ENCODE measurements at regions not wholly inside any gene's neighbourhood (a gene's known extent, or its start where the extent isn't known, plus 50 kb on each side); places are given as distances from the start of the nearest gene placed in this dataset.
"Not testable (repeated sequence)": the region's sequence is repeated elsewhere in the genome, so short reads cannot be mapped to it uniquely, and the experiment has no call there.

DNA sequence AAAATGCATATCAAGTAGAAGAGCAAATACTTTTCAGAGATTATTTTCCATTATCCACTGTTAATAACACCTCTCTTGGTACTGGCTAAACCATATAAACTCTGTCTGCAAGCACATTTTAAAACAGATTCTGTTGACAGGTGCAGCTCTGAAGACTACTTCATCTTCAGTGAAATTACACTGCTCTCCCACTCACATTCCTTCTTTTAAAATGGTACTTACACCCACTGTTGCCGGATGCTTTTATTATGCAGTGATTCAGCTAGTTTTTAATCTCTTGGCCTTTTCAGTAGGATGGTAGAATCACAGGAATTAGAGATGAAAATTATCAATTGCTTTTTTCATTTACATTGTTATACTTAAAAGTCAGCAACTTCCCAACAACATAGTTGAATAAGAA lies 381.6 kb downstream of the GASK1B start:
- DNase-seq (ENCODE audit: low read depth in 3 of 3) = no peak

DNA sequence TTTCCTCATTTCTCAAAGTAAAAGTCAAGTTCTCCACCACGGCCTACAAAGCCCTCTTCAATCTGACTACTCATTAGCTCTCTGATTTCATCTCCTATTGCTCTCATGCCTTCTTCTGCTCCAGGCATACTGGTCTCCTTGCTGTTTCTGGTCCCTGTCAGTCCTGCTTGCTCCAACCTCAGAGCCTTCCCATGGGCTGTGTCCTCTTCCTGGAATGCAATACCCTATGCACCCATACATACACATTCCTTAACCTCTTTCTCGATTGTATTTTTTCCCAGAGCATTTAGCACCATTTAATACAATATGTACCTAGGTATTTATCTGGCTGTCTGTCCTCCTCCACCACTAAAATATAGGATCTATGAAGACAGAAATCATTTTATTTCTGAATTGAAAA lies 385.2 kb downstream of the GASK1B start:
- no peak for DNase-seq (ENCODE audit: low read depth in 3 of 3)

DNA sequence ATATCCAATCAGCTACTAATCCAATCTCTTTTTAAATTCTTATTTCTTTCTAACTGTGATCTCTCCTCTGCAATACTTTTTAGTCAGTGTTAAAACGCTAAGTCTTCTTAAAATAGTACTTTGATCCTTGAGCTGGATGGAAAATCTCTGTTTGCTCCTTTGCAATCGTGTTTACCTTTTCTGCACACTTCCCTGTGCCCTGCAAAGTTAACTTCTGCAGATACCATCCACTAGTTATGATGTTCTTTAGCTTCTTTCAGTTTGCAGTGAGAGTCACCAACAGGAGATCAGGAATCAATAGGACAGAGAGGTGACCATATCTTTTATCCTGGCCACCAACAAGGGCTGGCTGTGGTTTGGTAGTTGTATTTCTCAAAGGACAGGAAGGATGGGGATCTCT lies 391.5 kb downstream of the GASK1B start:
- no peak for DNase-seq (ENCODE audit: low read depth in 3 of 3)

DNA sequence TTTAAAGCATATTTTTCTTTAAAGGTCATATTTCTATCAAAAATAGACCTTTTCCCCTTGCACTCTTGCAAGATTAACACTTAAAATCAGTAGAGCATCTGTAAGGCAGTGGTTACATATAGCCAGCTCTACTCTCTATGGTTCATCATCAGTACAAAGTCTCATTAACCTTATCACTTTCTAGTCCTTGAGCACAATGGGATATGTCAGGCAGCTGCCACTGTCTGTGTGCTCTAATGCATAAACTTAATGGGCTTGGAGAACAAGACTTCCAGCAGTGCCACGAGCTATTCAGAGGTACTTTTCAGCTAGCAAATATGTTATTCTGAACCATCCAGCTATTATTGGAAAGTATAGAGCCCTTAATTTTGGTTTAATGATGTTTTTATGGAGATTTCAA lies 393.7 kb downstream of the GASK1B start:
- DNase-seq (ENCODE audit: low read depth in 3 of 3) = no peak

DNA sequence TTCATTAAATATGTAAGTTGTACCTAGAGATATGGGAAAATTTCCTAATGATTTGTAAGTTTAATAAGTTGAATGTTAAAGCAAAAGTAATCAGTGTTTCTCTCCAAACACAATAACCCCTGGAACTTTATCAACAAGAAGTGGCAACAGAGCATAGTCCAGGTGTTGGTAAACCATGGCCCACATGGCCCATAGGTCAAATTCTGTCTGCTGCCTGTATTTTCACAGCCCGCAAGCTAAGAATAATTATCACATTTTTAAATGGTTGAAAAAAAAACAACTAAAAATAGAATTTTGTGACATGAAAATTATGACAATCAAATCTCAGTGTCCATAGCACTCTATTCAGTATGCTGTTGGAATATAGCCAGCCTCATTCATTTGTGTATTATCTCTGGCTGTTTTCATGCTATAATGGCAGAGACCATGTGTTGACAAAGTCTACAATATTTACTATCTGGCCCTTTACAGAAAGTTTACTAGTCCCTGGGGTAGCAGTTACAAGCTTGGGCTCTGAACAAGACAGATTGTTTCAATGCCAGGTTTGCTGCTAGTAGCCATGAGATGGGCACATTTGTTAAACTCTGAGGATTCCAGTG lies 395.8 kb downstream of the GASK1B start:
- no peak for DNase-seq (ENCODE audit: low read depth in 3 of 3)

DNA sequence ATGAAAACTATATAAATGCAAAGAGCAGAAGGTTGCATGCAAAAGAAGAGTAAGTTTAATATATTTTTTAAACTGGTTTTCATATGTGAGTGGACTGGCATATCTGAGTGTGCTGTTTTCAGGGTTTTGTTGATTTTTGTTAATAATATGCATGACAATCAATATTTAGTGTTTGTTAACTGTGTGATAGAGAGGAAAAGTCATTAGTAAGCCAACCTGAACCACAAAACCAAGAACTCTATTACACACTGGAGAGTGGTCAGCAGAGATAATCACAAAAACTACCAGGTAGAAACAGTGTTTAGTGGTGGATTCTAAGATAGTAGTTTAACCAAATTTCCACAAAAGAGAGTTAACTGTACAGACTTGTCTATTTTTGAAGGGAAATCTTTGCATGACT lies 396.9 kb downstream of the GASK1B start:
- DNase-seq (ENCODE audit: low read depth in 3 of 3) = no peak

DNA sequence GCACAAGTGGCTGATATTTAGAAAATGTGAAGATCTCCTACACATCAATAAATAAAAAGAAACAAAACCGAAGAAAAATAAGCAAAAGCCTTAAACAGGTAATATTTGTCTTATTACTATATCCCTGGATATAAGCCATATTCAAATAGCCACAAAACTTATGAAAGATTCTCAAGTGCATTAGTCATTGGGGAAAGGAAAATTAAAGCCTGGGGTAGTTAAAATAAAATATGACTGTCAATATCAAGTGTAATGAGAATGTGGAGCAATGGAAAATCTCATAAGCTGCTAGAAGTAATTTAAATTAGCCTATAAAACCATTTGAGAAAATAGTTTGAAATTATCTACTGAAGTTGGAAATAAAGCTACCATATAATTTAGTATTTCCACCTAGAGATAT lies 399.9 kb downstream of the GASK1B start:
- DNase-seq (ENCODE audit: low read depth in 3 of 3) = no peak

DNA sequence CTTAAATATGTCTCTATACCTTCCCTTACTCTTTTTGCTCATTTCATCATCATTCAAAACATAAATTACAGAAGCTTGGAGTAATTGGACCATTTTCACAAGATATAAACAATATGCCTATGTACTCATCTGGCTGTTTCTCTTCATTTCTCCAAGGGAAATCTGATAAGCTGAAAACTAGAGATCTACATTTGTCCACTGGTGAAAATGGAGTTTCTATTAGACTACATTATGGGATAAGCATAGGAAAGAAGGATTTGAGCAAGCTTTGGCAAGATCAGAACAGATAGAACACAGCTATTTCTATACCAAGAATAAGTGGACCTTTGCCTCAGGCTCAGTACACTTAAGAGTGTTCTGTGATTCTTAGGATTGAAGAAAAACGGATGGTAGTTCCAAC lies 404.4 kb downstream of the GASK1B start:
- no peak for DNase-seq (ENCODE audit: low read depth in 3 of 3)

DNA sequence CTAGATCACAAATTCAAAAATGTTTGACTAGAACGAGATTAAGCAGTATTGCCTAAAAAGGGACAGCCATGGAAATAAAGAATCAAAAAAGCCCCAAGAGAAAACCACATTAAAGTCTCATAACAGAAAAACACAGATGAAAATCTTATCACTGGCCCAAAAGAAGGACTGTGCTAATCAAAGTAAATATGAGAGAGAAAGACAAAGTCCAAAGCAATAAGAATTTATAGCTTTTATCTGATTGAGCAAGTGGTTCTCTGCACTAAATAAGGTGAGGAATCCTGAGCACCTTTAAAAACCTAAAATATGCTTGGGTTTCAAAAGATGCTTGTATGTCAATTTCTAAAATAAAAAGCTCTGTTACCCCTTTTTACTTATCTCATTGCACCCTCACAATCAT lies 409.3 kb downstream of the GASK1B start:
- no peak for DNase-seq (ENCODE audit: low read depth in 3 of 3)

DNA sequence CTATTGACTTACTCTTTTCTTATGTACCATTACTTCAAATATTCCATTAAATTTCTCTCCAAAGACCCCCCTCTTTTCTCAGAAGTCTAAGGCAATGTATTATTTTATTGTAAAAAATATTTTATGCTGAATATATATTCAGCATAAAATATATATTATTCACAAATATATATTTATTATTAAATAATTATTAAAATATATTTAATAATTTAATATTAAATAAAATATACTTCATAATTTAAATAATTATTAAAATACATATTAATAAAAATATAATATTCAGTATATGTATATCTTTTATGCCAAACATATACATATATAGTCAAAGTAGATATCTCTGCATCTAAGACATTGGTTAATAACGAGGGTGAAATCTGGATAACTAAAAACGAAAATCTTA lies 418.4 kb downstream of the GASK1B start:
- DNase-seq (ENCODE audit: low read depth in 3 of 3) = no peak

DNA sequence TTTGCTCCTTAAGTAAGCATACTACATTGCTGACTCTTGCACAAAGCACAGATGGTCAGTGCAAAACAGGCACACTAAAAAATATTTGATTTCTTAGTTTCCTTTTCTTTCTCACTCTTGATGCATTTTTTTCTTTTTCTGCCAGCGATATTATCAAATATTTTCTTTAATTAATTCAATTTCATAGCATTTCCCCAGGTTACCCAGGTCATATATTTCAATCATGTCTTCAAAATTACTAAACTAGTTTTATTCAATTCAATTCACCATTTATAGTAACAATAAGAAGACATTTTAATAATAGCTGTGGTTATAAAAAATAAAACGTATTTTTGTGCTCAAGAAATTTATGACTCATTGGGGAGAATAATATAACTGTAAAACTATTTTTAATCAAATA lies 421.2 kb downstream of the GASK1B start:
- DNase-seq (ENCODE audit: low read depth in 3 of 3) = no peak

DNA sequence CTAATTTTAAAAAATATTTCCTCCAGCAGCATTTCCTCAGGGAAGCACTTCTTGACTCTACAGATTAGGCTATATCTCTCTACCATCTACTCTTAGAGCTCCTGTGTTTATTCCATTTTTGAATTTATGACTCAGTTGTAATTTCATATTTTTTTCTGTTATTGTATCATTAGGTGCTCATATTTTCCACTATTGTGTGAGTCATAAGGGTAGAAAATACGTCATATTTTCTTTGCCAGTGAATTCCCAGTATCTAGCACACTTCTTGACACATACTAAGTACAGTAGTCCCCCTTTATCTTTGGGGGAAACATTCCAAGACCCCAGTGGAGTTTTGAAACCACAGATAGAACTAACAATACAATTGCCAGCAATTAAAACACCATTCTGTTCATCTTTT lies 431.2 kb downstream of the GASK1B start:
- DNase-seq (ENCODE audit: low read depth in 3 of 3) = no peak

DNA sequence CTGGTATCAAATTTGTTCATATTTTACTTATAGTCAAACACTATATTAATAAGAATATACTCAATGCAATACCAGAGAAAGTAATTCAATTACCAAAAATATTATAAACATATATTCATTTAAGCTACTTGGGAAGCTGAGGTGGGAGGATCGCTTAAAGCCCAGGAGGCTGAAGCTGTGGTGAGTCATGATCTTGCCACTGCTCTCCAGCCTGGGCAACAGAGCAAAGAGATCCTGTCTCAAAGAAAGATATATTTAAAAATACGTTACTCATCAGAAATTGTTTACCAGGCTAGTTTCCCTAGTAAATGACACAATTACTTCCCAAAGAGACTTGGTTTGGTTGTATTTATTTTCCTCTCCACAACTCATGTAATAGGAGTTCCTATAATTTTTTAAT lies 433.6 kb downstream of the GASK1B start:
- DNase-seq (ENCODE audit: low read depth in 3 of 3) = no peak

DNA sequence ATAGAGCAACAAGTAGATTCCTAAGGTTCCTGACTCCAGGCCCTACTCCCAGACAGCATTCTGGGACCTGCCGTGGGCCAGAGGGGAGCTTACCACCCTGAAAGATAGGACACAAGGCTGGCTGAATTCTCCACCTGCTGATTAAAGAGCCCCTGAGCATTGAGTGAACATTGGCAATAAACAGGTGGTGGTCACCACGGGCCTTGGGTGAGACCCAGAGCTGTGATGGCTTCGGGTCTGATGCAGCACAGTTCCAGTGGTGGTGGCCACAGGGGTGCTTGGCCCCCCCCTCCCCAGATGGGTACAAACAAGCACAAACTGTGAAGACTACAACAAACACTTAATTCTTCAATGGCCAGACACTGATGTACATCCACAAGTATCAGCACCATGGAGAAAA lies 444.6 kb downstream of the GASK1B start:
- no peak for DNase-seq (ENCODE audit: low read depth in 3 of 3)

DNA sequence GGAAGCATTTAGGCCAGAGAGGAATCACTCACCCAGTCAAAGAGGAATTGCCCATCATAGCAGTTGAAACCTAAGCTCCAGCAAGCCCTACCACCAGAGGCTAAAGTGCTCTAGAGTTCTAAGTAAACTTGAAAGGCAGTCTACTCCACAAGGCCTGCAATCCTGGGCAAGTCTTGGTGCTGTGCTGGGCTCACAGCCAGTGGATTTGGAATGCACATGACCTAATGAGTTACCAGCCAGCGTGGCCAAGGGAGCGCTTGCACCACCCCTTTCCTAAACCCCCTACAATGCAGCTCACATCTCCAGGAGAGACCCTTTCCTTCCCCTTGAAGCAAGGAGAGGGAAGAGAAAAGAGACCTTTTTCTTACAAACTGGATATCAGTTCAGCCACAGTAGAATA lies 445.7 kb downstream of the GASK1B start:
- no peak for DNase-seq (ENCODE audit: low read depth in 3 of 3)

DNA sequence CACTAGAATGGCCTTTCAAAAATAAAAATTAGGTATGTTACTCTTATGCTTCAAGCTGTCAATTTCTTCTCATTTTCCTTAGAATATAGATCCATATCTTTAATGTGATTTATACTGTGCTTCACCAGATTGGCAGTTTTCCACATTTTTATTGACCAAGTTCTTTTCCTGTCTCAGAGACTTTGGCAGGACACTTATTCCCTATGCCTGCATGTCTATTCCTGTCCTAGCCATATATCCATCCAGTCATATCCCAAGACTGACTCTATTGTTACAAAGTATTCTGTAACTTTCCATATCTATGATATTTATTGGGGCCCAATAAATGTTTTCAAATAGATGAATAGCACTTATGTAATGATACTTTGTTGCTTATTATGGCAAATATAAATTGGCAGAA lies 450.7 kb downstream of the GASK1B start:
- no peak for DNase-seq (ENCODE audit: low read depth in 3 of 3)

DNA sequence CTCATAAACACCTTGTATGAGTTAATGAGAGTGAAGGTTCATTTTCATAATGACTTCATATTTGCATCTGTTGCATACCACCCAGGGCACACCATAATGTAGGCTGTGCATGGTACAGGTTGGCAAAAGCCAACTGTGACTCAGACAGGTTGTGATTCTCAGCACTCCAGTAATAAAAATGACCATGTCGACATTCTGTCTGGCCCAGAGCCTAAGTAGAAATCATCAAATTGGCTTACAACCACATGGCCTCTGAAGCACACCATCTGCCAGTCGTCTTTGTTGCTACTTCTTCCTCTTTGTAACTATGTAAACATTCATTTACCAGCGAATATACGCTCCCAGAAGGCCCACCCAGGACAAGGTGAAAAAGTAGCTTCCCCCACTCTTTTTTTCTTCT lies 459.5 kb downstream of the GASK1B start:
- no peak for DNase-seq (ENCODE audit: low read depth in 3 of 3)

DNA sequence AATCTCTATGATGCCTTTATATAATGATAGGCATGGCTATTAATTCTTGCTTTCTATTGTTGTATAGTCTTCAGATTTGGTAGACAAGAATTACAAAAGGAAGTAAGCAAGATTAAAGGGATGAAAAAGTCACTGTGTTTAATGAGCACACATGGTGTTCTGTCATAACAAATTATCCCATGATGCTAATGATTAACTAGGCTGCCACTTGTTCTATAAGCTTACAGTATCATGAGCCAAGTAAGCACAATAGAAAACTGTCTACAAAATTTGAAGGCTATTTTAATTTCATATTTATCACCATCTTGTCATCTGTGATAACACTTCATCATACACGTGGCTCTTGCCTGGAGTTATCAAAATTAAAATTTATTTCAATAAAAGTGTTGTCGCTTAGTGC lies 466.7 kb downstream of the GASK1B start:
- no peak for DNase-seq (ENCODE audit: low read depth in 3 of 3)

DNA sequence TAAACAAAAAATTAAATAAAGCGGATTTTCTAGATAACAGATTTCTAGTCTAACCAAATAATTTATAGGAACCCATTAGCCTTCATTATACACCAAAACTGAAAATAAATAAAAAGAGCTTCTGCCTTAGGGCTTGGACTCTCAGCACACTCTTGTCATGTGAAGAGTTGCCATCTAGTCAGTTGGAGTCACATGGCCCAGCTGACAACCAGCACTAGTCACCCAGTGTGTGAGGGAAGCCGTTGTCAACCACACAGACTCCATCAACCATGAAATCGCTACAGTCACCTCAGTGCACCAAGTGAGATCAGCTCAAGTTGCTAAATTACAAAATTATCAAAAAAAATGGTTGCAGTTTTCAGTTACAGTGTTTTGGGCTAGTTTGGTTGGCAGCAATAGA lies 470.0 kb downstream of the GASK1B start:
- DNase-seq (ENCODE audit: low read depth in 3 of 3) = no peak

DNA sequence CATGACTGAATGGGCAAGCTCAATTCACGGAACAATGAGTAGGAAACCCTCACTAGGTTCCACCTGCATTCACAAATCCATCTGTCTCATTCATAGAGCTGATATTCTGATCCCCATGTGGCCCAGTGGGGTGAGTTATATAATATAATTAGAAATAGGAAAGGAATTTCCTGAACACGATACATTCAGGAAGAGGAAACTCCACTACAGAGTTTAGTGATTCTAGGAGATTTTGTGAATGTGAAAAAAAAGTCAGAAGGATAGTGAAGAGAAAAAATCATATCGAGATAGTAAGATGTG lies 471.2 kb downstream of the GASK1B start:
- DNase-seq (ENCODE audit: low read depth in 3 of 3) = no peak

DNA sequence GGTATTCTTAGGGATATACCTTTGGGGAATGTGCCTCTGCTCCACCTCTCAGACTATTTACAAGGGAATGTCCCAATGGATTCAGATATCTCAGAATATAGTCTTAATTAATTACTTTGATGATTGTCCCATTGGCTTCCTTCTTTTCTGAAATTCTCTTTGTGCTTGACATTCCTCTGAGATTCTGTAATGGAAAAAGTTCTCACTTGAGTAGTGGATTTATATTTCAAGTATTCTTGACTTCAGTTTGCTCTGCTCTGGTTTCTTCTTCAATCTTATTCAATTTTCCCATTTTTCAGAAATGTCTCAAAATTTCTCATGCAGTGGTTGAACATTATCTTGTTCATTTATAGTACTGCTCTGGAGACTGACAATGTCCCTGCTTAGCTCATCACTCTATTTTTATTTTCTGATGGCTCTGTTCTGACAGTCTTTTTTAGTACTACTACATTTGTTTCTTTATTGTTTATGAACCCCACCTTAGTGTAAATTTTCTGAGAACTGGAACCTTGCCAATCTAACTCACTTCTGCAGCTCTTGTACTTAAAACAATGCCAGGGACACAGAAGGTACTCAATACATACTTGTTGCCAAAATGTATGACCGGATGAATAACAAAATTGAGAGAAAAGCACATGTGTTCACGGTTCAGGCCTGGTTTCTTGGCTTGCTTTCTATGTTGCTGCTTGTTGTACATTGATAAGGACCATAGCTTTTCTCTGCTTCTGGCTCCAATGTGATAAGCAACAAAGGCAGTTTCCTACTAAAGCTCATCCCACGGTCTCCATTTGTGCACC lies 471.7 kb downstream of the GASK1B start:
- DNase-seq (ENCODE audit: low read depth in 3 of 3) = no peak

DNA sequence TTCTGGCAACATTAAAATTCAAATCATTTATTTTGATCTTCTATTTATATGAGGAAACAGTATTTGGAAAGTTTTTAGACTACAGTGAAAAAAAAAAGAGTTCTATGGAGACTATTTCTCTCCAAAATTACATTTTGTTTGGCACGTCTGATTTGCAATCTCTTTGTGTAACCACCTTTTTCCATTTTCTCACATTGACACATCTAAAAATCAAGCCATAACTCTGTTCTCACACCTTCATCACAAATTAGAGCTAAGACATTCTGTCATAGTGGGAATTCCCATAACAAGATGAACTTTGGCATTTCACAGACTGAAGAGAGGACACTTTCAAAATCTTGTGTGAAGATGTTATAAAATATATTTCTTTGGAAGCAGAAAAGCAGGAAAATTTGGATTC lies 468.9 kb downstream of the GRIA2 start:
- DNase-seq (ENCODE audit: low read depth in 3 of 3) = no peak

DNA sequence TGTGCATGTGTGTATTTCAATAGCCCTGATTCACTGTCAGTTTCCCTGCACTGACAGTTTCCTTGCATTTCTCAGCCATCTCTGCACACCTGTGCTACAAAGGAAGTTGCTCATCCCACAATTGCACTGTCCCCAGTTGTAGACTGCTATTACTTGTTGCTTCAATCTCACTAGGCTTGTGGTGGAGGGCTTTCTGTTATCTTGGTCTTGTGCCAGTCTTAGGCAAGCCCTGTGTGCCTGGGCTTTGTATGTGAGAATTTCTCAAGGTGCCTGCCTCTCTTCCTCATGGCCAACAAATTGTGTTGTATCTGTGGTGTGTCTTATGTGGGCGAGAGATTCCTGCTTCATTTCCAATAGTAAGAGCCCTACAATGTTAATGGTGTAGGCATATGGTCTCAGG lies 467.4 kb downstream of the GRIA2 start:
- DNase-seq (ENCODE audit: low read depth in 3 of 3) = no peak

DNA sequence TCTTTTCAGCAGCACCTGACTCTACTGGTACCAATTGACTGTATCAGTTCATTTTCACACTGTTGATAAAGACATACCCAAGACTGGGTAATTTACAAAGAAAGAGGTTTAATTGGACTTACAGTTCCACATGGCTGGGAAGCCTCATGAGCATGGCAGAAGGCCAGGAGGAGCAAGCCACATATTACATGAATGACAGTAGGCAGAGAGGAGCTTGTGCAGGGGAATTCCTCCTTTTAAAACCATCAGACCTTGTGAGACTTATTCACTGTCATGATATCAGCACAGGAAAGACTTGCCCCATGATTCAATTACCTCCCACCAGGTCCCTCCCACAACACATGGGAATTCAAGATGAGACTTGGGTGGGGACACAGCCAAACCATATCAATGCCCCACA lies 458.8 kb downstream of the GRIA2 start:
- DNase-seq (ENCODE audit: low read depth in 3 of 3) = not testable (repeated sequence)

All from stimulated activated CD4-positive, alpha-beta T cell treated with anti-CD3 and anti-CD28 coated beads, TNF-alpha, amount 100 ng/mL, for 24 hours (primary cell).